OCI-LY7 (cell line): ENCODE measurements at regions not wholly inside any gene's neighbourhood (a gene's known extent, or its start where the extent isn't known, plus 50 kb on each side); places are given as distances from the start of the nearest gene placed in this dataset.

Experiments
- BruUV-seq: library from RNA; stranded (reverse); fragments of 400-500 nt; replicated peaks from 2 replicates; lab custom pipeline; 2021; lab: Mats Ljungman, UMichigan
- CTCF ChIA-PET: fragments of 300-600 bp; sonication (Branson Sonifier 250); formaldehyde crosslinking; loops from one replicate; lab custom pipeline; 2022; ENCODE audit warnings: antibody characterized with exemption; ENCODE audit not compliant: unreplicated experiment; lab: Charles Lee
- POLR2A ChIA-PET: fragments of 300-600 bp; sonication (Branson Sonifier 250); formaldehyde crosslinking; loops from one replicate; lab custom pipeline; 2022; ENCODE audit warnings: antibody characterized with exemption; lab: Charles Lee
- DNase-seq: peaks from one replicate; pipeline ENCODE4 v3.0.0-alpha.2; 2015; ENCODE audit warnings: low spot score
- H2AFZ ChIP-seq: fragments of 200-600 bp; sonication (generic), shearing (Covaris generic); 2 replicates; pipeline ENCODE4 v1.6.1; 2014; ENCODE audit warnings: mild to moderate bottlenecking, antibody characterized with exemption, low read length, moderate library complexity
- H3K27ac ChIP-seq: fragments of 200-600 bp; sonication (generic); 2 replicates; pipeline ENCODE4 v1.5.1; 2014; ENCODE audit warnings: mixed run types, low read depth, mild to moderate bottlenecking, moderate library complexity, low read length, inconsistent platforms; ENCODE audit not compliant: poor library complexity, severe bottlenecking
- H3K36me3 ChIP-seq: fragments of 200-600 bp; sonication (generic); 2 replicates; pipeline ENCODE4 v1.6.1; 2014; ENCODE audit warnings: mild to moderate bottlenecking, antibody characterized with exemption, low read length, moderate library complexity, mixed read lengths; ENCODE audit not compliant: insufficient read depth
- H3K4me1 ChIP-seq: fragments of 200-600 bp; sonication (generic); 2 replicates; pipeline ENCODE4 v1.5.1; 2014; ENCODE audit warnings: mild to moderate bottlenecking, low read length; ENCODE audit not compliant: insufficient read depth, poor library complexity, severe bottlenecking
- H3K4me2 ChIP-seq: fragments of 200-600 bp; sonication (generic); 2 replicates; pipeline ENCODE4 v1.6.1; 2014; ENCODE audit warnings: mild to moderate bottlenecking, low read length
- H3K4me3 ChIP-seq: fragments of 200-600 bp; sonication (generic); 2 replicates; pipeline ENCODE4 v1.5.1; 2014; ENCODE audit warnings: mild to moderate bottlenecking, low read depth, low read length; ENCODE audit not compliant: poor library complexity, severe bottlenecking
- H3K79me2 ChIP-seq: fragments of 200-600 bp; sonication (generic); 2 replicates; pipeline ENCODE4 v1.6.1; 2016; ENCODE audit warnings: low read depth, mild to moderate bottlenecking, low read length, moderate library complexity, mixed read lengths; ENCODE audit not compliant: insufficient read depth
- H3K9me2 ChIP-seq: fragments of 200-600 bp; sonication (generic); 2 replicates; pipeline ENCODE4 v1.6.1; 2016; ENCODE audit warnings: mild to moderate bottlenecking, low read length, mixed read lengths; ENCODE audit not compliant: insufficient read depth
- H3K9me3 ChIP-seq: fragments of 200-600 bp; sonication (generic); 2 replicates; pipeline ENCODE4 v1.6.1; 2014; ENCODE audit warnings: mild to moderate bottlenecking, mixed run types, low read length, mixed read lengths
- H4K20me1 ChIP-seq: fragments of 200-600 bp; sonication (generic); 2 replicates; pipeline ENCODE4 v1.6.1; 2014; ENCODE audit warnings: mild to moderate bottlenecking, antibody characterized with exemption, low read length, moderate library complexity, mixed read lengths; ENCODE audit not compliant: insufficient read depth
- EZH2phosphoT487 ChIP-seq: fragments of 200-600 bp; sonication (generic); IDR thresholded peaks from 2 replicates; pipeline ENCODE4 v1.6.1; 2018; ENCODE audit warnings: low read depth, borderline replicate concordance, mild to moderate bottlenecking, mixed run types, antibody characterized with exemption, low read length, moderate library complexity, mixed read lengths
- intact Hi-C: fragments of 100-400 bp; cut with micrococcal nuclease; formaldehyde crosslinking; loops from one replicate; pipeline ENCODE4 v1.10.0; 2022; ENCODE audit not compliant: unreplicated experiment
- TF ChIP-seq, protein P1 (sequence below): fragments of 200-600 bp; sonication (generic); conservative IDR thresholded peaks from 2 replicates; pipeline ENCODE4 v1.5.1; 2014; ENCODE audit warnings: mild to moderate bottlenecking, antibody characterized with exemption, low read length, moderate library complexity, mixed read lengths

DNA sequence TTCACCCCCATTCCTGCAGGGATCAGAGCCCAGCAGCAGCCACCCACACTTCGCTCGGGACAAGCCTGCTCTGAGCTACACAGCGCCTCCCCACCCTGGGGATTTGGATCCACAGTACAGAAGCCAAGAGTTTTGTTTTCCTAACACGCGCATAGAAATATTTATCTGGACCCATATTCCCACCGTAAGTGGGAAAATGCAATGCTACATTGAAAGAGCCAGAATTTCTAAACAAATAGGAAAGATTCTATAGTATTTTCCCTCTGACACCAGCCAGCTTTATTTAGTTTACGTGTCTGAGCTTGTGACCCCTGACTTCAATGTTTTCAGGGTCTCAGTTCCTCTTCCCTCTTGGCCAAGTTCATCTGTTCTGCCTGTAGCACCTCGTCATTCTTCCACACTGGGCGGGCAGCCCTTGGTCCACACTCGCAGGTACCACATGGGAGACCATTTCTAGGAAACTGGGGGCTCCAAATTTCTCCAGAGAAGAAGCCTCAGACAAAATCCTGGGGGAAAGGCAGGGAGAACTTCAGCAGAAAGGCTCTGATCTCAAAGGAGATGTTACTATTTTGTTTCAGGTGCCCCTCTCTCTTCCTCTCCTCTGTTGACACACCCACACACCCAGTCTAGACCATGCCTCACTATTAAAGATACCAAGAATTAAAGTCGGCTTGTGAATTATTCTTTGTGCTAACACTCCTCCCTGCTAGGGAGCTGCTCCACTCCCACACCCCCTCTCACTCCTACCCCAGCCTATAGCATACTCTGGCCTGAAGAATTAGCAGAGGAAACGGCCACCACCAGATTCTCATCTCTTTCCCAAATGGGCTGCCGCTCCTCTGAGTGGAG lies 116.0 kb upstream of the PCGF5 start:
- Histone ChIP-seq H3K9me3 (no peaks in the 10 kb centered on the region), H3K36me3 (no peaks in the 10 kb centered on the region), H3K9me2 (no peaks in the 10 kb centered on the region), H2AFZ (no peak overlapping the region; the same call in 1 of the 2 replicates), H3K4me3 (no peak overlapping the region), H3K4me1 (no peaks in the 10 kb centered on the region), H3K27ac (no peak overlapping the region), H3K79me2 (no peaks in the 10 kb centered on the region), H3K4me2 (no peak overlapping the region), H4K20me1 (no peaks in the 10 kb centered on the region)
- ChIA-PET POLR2A (no interaction called here), CTCF (no interaction called here)
- no TSS peak for BruUV-seq
- intact Hi-C loops: no loop called here
- DNase-seq: no peak
- TF ChIP-seq, protein P1, sequence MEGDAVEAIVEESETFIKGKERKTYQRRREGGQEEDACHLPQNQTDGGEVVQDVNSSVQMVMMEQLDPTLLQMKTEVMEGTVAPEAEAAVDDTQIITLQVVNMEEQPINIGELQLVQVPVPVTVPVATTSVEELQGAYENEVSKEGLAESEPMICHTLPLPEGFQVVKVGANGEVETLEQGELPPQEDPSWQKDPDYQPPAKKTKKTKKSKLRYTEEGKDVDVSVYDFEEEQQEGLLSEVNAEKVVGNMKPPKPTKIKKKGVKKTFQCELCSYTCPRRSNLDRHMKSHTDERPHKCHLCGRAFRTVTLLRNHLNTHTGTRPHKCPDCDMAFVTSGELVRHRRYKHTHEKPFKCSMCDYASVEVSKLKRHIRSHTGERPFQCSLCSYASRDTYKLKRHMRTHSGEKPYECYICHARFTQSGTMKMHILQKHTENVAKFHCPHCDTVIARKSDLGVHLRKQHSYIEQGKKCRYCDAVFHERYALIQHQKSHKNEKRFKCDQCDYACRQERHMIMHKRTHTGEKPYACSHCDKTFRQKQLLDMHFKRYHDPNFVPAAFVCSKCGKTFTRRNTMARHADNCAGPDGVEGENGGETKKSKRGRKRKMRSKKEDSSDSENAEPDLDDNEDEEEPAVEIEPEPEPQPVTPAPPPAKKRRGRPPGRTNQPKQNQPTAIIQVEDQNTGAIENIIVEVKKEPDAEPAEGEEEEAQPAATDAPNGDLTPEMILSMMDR: no peak
- TF ChIP-seq EZH2phosphoT487: no peak

DNA sequence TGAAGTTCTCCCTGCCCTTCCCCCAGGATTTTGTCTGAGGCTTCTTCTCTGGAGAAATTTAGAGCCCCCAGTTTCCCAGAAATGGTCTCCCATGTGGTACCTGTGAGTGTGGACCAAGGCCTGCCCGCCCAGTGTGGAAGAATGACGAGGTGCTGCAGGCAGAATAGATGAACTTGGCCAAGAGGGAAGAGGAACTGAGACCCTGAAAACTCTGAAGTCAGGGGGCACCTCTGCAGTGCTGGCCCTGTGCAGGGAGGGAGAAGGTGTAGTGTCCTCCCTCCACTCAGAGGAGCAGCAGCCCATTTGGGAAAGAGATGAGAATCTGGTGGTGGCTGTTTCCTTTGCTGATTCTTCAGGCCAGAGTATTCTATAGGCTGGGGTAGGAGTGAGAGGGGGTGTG lies 115.2 kb upstream of the PCGF5 start:
- Histone ChIP-seq H3K4me1 (no peaks in the 10 kb centered on the region), H3K27ac (no peak overlapping the region), H3K9me2 (no peaks in the 10 kb centered on the region), H3K79me2 (no peaks in the 10 kb centered on the region), H3K4me3 (no peak overlapping the region), H2AFZ (no peak overlapping the region), H3K36me3 (no peaks in the 10 kb centered on the region), H4K20me1 (no peaks in the 10 kb centered on the region), H3K9me3 (no peaks in the 10 kb centered on the region), H3K4me2 (no peak overlapping the region)
- intact Hi-C loops: no loop called here
- ChIA-PET CTCF (no interaction called here), POLR2A (interaction anchor here (0.7 kb wide), 1 partner anchor 150 kb away, joined by 3 read pairs; no protein-coding TSS in a partner anchor)
- BruUV-seq: no TSS peak
- no peak for DNase-seq
- no peak for TF ChIP-seq EZH2phosphoT487
- TF ChIP-seq, protein P1: no peak

DNA sequence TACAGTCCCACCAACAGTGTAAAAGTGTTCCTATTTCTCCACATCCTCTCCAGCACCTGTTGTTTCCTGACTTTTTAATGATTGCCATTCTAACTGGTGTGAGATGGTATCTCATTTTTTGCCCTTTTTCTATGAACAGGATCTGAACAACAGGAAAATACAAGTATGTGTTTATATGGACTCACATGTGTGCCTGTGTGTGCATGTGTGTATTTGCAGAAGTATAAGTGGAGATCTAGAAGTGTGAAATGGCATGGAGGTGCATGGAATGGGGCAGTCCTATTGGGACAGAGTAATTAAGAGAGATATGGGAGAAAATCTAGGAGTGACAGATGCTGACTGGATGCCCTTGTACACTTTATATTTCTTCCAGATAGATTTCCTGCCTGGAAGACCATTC lies 111.6 kb upstream of the PCGF5 start:
- H3K9me3 ChIP-seq: no peaks in the 10 kb centered on the region
- H3K36me3 ChIP-seq: no peaks in the 10 kb centered on the region
- no peak overlapping the region for H3K27ac ChIP-seq
- no peaks in the 10 kb centered on the region for H3K79me2 ChIP-seq
- no peak overlapping the region for H3K4me2 ChIP-seq
- no peak for DNase-seq
- H3K4me1 ChIP-seq: no peaks in the 10 kb centered on the region
- H4K20me1 ChIP-seq: no peaks in the 10 kb centered on the region
- ChIA-PET POLR2A (no interaction called here), CTCF (no interaction called here)
- H2AFZ ChIP-seq: no peak overlapping the region
- no peak overlapping the region for H3K4me3 ChIP-seq
- BruUV-seq: no TSS peak
- intact Hi-C loops: no loop called here
- TF ChIP-seq, protein P1: no peak
- TF ChIP-seq EZH2phosphoT487: no peak
- no peaks in the 10 kb centered on the region for H3K9me2 ChIP-seq
